Activated CD4-positive, alpha-beta T cell treated with anti-CD3 and anti-CD28 coated beads, Interleukin-2, amount 10 ng/mL, durations not matched to agents 7 days and 5 days (primary cell): ENCODE measurements at regions not wholly inside any gene's neighbourhood (a gene's known extent, or its start where the extent isn't known, plus 50 kb on each side); places are given as distances from the start of the nearest gene placed in this dataset.

ENCODE experiments used
- CTCF ChIA-PET: fragments of 350-600 bp; sonication (Branson Sonifier 250); formaldehyde crosslinking; loops from one replicate; lab custom pipeline; 2021; ENCODE audit warnings: antibody characterized with exemption; lab: Charles Lee
- POLR2A ChIA-PET: fragments of 350-600 bp; sonication (Branson Sonifier 250); formaldehyde crosslinking; loops from one replicate; lab custom pipeline; 2021; ENCODE audit warnings: antibody characterized with exemption; lab: Charles Lee
- DNase-seq: peaks from one replicate; pipeline ENCODE4 v3.0.0-alpha.2; 2020
- H3K27ac Mint-ChIP-seq: one replicate; pipeline ENCODE4 v1.8.0; 2021; ENCODE audit warnings: mild to moderate bottlenecking, moderate library complexity, mixed read lengths
- H3K27me3 Mint-ChIP-seq: one replicate; pipeline ENCODE4 v1.8.0; 2021; ENCODE audit warnings: mixed read lengths
- H3K36me3 Mint-ChIP-seq: one replicate; pipeline ENCODE4 v1.8.0; 2021; ENCODE audit warnings: low read depth, mixed read lengths
- H3K4me1 Mint-ChIP-seq: one replicate; pipeline ENCODE4 v1.8.0; 2021; ENCODE audit warnings: mixed read lengths
- H3K4me3 Mint-ChIP-seq: one replicate; pipeline ENCODE4 v1.8.0; 2021; ENCODE audit warnings: mild to moderate bottlenecking, moderate library complexity, mixed read lengths
- H3K9me3 Mint-ChIP-seq: one replicate; pipeline ENCODE4 v1.8.0; 2021; ENCODE audit warnings: mixed read lengths

- no peaks in the 10 kb centered on the region for H3K4me1 Mint-ChIP-seq
- H3K9me3 Mint-ChIP-seq: peaks cover 13% of the 10 kb centered on the region
- CTCF ChIA-PET: no interaction called here
- no peak overlapping the region for H3K27ac Mint-ChIP-seq
- H3K36me3 Mint-ChIP-seq: no peaks in the 10 kb centered on the region
- POLR2A ChIA-PET: no interaction called here
- no peak for DNase-seq
- H3K4me3 Mint-ChIP-seq: no peak overlapping the region
- no peaks in the 10 kb centered on the region for H3K27me3 Mint-ChIP-seq
These were observed 162.4 kb upstream of the CWC22 start for GRCh38 chr2:180169474-180169873.

DNA sequence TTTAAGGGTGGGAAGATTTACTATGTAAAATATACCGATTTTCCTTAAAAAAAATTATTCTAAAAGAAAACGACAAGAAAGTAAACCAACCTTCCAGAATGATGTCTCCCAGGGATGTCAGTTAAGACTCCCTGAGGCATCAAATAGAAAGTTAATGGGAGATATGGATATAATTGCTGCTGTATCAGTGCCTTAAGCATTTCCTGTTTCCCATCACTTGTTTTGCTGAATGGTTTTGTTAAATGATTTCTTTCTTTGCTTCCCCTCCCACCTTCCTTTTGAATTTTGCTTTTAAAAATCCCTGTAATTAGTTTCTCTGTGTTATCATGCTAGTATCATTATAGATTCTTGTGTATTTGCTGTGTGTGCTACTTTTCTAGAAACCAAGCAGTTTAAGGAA lies 154.3 kb upstream of the CWC22 start:
- Mint-ChIP-seq H3K4me3 (no peak overlapping the region), H3K27ac (no peak overlapping the region), H3K9me3 (no peaks in the 10 kb centered on the region), H3K4me1 (no peaks in the 10 kb centered on the region), H3K27me3 (no peaks in the 10 kb centered on the region), H3K36me3 (no peaks in the 10 kb centered on the region)
- DNase-seq: no peak
- ChIA-PET CTCF (no interaction called here), POLR2A (no interaction called here)

DNA sequence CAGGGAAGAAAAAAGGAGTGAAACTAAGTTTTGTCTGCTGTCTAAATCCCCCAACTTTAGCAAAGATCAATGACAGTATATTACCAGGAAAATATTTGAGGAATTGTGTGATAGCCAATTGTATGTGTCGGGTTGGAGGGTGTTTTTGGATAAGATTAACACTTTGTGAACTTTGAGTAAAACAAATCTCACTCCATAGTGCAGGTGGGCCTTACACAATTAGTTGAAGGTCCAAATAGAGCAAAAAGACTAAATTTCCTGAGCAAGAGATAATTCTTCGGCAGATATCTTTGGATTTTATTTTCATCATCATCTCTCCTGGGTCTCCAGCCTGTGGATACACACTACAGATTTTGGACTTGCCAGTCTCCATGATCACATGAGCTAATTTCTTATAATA lies 152.8 kb upstream of the CWC22 start:
- POLR2A ChIA-PET: no interaction called here
- Mint-ChIP-seq H3K27ac (no peak overlapping the region), H3K4me3 (no peak overlapping the region), H3K27me3 (no peaks in the 10 kb centered on the region), H3K36me3 (no peaks in the 10 kb centered on the region), H3K9me3 (no peaks in the 10 kb centered on the region), H3K4me1 (no peaks in the 10 kb centered on the region)
- no peak for DNase-seq
- CTCF ChIA-PET: no interaction called here

DNA sequence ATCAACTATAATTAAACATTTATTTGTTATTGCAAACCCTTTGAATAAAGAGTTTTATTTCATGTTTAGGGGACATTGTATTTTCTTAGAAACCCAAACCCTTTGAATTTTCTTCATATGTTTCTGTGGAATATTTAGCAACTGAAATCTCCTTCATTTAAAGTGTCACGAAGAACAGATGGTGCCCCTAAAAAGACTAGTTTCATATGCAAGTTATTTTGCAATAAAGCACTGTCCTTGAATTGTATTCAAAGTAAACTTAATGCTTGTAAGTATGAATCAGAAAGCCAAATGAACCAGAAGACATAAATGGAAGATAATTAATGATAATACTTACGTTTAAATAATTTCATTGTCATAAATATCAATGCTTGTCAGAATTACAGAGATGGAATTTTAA lies 151.9 kb upstream of the CWC22 start:
- no peak overlapping the region for H3K4me3 Mint-ChIP-seq
- H3K27ac Mint-ChIP-seq: no peak overlapping the region
- H3K4me1 Mint-ChIP-seq: no peaks in the 10 kb centered on the region
- no peaks in the 10 kb centered on the region for H3K27me3 Mint-ChIP-seq
- ChIA-PET CTCF (no interaction called here), POLR2A (no interaction called here)
- H3K9me3 Mint-ChIP-seq: no peaks in the 10 kb centered on the region
- H3K36me3 Mint-ChIP-seq: no peaks in the 10 kb centered on the region
- no peak for DNase-seq

DNA sequence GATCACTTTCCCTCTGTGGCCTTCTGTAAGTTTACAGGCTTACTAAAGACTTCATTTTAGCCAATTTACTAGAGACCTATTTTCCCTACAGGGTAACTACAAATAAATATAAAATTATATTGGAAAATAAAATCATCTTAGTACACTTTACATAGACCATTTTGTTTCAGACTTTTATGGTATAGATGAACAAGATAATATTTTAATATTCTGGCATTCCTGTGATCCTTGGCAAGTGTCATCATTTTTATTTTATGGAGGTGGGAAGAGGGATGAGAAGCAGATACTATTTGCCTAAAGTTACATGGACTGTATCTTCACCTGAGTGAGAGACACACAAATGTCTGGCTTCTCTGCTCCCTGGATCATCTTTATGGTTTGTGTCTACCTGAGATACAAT lies 149.6 kb upstream of the CWC22 start:
- H3K36me3 Mint-ChIP-seq: no peaks in the 10 kb centered on the region
- H3K27ac Mint-ChIP-seq: no peak overlapping the region
- H3K9me3 Mint-ChIP-seq: no peaks in the 10 kb centered on the region
- DNase-seq: no peak
- H3K27me3 Mint-ChIP-seq: no peaks in the 10 kb centered on the region
- CTCF ChIA-PET: no interaction called here
- H3K4me3 Mint-ChIP-seq: no peak overlapping the region
- POLR2A ChIA-PET: no interaction called here
- H3K4me1 Mint-ChIP-seq: no peaks in the 10 kb centered on the region

DNA sequence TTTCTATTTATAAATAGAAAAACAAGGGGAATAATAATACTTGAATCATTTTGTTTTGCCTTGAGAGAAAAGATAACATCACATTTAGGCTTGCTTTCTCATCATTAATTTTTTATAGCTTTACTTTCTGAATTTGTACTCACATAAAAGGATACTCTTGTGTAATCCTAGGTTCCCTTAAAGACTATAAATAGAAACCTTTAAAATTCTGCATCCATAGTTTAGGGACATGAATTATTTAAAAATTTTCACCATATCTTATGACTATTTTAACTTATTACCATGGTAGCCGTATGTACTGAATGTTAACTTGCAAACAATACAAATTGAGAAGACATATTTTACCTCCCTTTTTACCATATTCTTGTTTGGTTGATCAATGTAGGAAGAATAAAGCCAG lies 143.5 kb upstream of the CWC22 start:
- CTCF ChIA-PET: interaction anchor here (0.7 kb wide), 1 partner anchor 887 kb away, joined by 4 read pairs; no protein-coding TSS in a partner anchor
- Mint-ChIP-seq H3K4me3 (no peak overlapping the region), H3K36me3 (no peaks in the 10 kb centered on the region), H3K9me3 (no peaks in the 10 kb centered on the region), H3K27me3 (no peaks in the 10 kb centered on the region), H3K27ac (no peak overlapping the region), H3K4me1 (no peaks in the 10 kb centered on the region)
- POLR2A ChIA-PET: no interaction called here
- no peak for DNase-seq

GRCh38 chr2:180146541-180146940 lies 139.4 kb upstream of the CWC22 start:
- H3K4me1 Mint-ChIP-seq: no peaks in the 10 kb centered on the region
- no peaks in the 10 kb centered on the region for H3K27me3 Mint-ChIP-seq
- no peak overlapping the region for H3K27ac Mint-ChIP-seq
- no peak overlapping the region for H3K4me3 Mint-ChIP-seq
- no peaks in the 10 kb centered on the region for H3K9me3 Mint-ChIP-seq
- POLR2A ChIA-PET: no interaction called here
- no peaks in the 10 kb centered on the region for H3K36me3 Mint-ChIP-seq
- CTCF ChIA-PET: no interaction called here
- DNase-seq: no peak

GRCh38 chr2:180146114-180146513 lies 139.0 kb upstream of the CWC22 start:
- Mint-ChIP-seq H3K27ac (no peak overlapping the region), H3K4me3 (no peak overlapping the region), H3K9me3 (no peaks in the 10 kb centered on the region), H3K36me3 (no peaks in the 10 kb centered on the region), H3K27me3 (no peaks in the 10 kb centered on the region), H3K4me1 (no peaks in the 10 kb centered on the region)
- no peak for DNase-seq
- ChIA-PET CTCF (no interaction called here), POLR2A (no interaction called here)

GRCh38 chr2:180145163-180145562 lies 138.1 kb upstream of the CWC22 start:
- POLR2A ChIA-PET: no interaction called here
- H3K27ac Mint-ChIP-seq: no peak overlapping the region

DNA sequence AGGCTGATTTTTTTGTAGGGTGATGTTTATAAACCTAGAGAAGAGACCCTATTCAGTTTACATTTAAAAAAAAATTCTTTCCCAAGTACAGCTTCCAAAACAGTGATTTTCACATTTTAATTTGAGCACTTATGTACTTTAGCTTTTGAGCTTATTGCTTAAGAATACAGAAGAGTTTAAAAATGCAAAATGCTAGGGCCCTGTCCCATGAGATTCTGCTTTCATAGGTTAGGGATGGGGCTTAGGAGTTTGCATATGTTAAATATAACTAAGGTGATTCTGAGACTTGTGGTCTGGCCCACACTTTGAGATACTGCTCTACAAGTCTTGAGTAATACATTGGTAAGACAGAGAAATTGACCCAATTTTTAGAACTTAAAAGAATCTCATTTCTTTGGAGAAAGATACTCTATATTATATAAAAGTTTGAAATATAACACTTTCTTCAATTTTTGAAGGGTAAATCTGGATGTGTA lies 137.3 kb upstream of the CWC22 start:
- Mint-ChIP-seq H3K4me3 (no peak overlapping the region), H3K4me1 (no peaks in the 10 kb centered on the region), H3K9me3 (no peaks in the 10 kb centered on the region), H3K36me3 (no peaks in the 10 kb centered on the region), H3K27ac (no peak overlapping the region), H3K27me3 (no peaks in the 10 kb centered on the region)
- DNase-seq: no peak
- CTCF ChIA-PET: interaction anchor here (0.8 kb wide), 1 partner anchor 18 kb away, joined by 3 read pairs; no protein-coding TSS in a partner anchor
- POLR2A ChIA-PET: no interaction called here

More at GRCh38 chr2:180145163-180145562, 138.1 kb upstream of the CWC22 start:
- no peaks in the 10 kb centered on the region for H3K4me1 Mint-ChIP-seq
- H3K9me3 Mint-ChIP-seq: no peaks in the 10 kb centered on the region
- no peaks in the 10 kb centered on the region for H3K36me3 Mint-ChIP-seq
- CTCF ChIA-PET: no interaction called here
- H3K4me3 Mint-ChIP-seq: no peak overlapping the region
- H3K27me3 Mint-ChIP-seq: no peaks in the 10 kb centered on the region
- no peak for DNase-seq

GRCh38 chr2:180143633-180144337 lies 136.7 kb upstream of the CWC22 start:
- Mint-ChIP-seq H3K9me3 (no peaks in the 10 kb centered on the region), H3K4me1 (no peaks in the 10 kb centered on the region), H3K27me3 (no peaks in the 10 kb centered on the region), H3K27ac (no peak overlapping the region), H3K4me3 (no peak overlapping the region), H3K36me3 (no peaks in the 10 kb centered on the region)
- ChIA-PET POLR2A (no interaction called here), CTCF (interaction anchor here (0.8 kb wide), 1 partner anchor 18 kb away, joined by 3 read pairs; no protein-coding TSS in a partner anchor)
- no peak for DNase-seq

DNA sequence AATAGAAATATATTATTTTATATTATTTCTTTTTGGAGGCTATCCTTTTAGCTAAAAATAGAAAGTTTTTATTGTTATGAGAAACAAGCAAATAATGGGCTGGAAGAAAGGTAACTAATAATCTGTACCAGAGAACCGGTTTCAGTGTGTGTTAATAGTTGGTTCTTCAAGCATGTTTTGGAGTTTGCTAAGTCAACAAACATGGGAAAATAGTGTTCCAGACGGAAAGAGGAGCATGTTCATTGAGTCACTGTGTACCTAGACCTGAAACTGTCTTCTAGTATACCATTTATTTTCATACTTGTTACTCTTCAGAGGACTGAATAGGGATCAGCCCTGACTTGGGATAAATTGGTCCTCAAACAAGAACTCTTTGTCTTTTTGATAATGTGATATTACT lies 134.5 kb upstream of the CWC22 start:
- Mint-ChIP-seq H3K27me3 (no peaks in the 10 kb centered on the region), H3K9me3 (no peaks in the 10 kb centered on the region), H3K4me1 (no peaks in the 10 kb centered on the region), H3K36me3 (no peaks in the 10 kb centered on the region), H3K4me3 (no peak overlapping the region), H3K27ac (no peak overlapping the region)
- POLR2A ChIA-PET: no interaction called here
- DNase-seq: no peak
- CTCF ChIA-PET: interaction anchor here (0.7 kb wide), 1 partner anchor 194 kb away, joined by 3 read pairs; no protein-coding TSS in a partner anchor

DNA sequence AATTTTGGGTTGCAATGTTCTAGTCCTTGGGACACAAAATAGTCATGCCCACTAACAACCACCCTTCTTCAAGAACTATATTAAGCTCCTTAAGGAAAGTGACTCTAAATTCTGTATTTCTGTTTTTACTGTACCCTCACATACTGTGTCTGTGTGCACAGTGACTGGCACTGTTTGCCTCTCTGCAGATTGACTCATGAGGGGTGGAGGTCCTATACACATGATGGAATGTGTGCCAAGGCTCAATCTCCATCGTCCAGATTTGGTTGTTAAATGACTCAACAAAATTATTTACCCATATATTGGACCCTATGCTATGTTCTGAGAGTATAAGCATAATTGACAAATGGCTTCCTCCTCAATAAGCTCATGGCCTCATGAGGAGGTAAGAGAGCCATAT lies 126.6 kb upstream of the CWC22 start:
- POLR2A ChIA-PET: no interaction called here
- CTCF ChIA-PET: no interaction called here
- Mint-ChIP-seq H3K27me3 (peaks cover 7% of the 10 kb centered on the region), H3K4me3 (no peak overlapping the region), H3K4me1 (no peaks in the 10 kb centered on the region), H3K36me3 (no peaks in the 10 kb centered on the region), H3K27ac (no peak overlapping the region), H3K9me3 (no peaks in the 10 kb centered on the region)
- DNase-seq: no peak

- ChIA-PET CTCF (no interaction called here), POLR2A (no interaction called here)
- H3K9me3 Mint-ChIP-seq: no peaks in the 10 kb centered on the region
- no peak for DNase-seq
- peaks cover 24% of the 10 kb centered on the region for H3K27me3 Mint-ChIP-seq
- H3K36me3 Mint-ChIP-seq: no peaks in the 10 kb centered on the region
- no peak overlapping the region for H3K4me3 Mint-ChIP-seq
- H3K4me1 Mint-ChIP-seq: peaks cover 1% of the 10 kb centered on the region
- H3K27ac Mint-ChIP-seq: no peak overlapping the region
These were observed 123.3 kb upstream of the CWC22 start for GRCh38 chr2:180130403-180130802.
